Fibroblast of skin of right quadriceps (primary cell): ENCODE measurements at regions not wholly inside any gene's neighbourhood (a gene's known extent, or its start where the extent isn't known, plus 50 kb on each side); places are given as distances from the start of the nearest gene placed in this dataset.

ENCODE experiments used
- DNase-seq: peaks from one replicate; pipeline ENCODE4 v3.0.0-alpha.2; 2013

DNA sequence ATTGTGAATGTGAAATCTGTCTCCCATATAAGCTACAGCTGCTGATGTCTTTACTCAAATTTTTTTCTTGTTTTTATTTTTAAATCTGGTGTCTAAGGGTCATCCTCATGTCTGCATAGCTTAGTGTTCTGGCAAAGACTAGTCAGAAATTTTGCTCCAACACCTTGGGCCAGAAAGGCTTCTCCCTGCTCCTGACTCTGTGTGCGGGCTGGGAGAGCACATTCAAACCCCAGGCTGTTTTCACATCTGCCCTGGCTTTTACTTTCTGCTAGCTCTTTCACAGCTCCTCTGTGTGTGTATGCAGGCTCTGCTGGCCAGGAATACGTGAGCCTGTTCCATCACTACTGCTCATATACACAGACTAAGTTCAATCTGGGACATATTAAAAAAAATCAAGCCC is 102.9 kb upstream of the RIOK3 start:
- no peak for DNase-seq

DNA sequence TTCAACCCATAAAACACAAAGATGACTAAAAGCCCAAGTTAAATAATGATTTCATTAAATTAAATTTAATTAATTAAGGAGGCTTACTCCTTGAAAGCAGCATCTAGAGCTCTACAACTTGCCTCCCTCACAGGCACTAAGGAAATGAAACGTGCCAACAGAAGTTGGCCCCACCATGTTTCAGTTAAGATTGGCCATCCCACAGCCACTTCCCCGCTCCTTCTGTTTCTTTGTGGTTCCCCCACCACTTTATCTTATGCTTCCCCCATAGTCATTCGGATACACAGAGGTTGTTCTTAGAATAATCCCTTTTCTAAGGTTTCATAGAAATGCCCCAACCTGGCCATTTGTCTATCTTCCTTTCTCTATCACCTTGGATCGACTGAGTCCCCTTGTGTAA is 101.6 kb upstream of the RIOK3 start:
- DNase-seq, result no peak

DNA sequence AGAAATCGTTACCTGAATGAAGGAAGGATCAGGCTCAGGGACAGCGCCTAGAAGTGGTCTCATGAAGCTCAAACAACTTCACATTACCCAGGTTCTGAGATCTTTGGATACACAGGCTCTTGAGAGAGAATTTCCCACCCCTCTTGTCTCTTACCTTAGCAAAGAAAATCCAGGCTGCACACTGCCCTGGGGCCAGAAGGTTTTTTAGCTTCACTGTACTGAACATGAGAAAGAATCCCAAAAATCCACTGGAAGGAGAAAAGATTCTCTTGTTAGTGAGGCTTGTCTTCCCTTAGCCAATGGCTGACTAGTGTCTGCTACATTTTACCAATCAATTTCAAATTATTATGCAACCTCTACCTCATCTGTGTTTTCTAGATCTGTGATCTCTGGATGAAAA is 101.0 kb upstream of the RIOK3 start:
- no peak for DNase-seq

DNA sequence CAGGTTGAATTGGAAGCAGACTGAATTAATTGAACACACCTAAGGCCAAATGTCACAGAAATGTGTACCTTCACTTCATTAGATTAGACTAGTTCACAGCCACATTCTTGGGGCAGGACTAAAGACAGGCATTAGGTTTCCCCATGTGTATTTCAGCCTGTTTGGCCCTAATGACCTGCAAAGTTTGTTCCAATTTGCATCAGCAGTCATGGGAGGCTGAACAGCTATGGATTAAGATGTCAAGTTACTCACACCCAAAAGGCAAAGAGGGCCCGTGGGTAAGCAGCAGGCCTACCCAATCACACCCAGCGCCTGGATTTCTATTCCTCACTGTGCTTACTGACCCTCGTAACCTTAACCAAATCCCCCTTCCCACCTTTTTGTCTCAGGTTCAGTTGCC is 99.6 kb upstream of the RIOK3 start:
- no peak for DNase-seq

DNA sequence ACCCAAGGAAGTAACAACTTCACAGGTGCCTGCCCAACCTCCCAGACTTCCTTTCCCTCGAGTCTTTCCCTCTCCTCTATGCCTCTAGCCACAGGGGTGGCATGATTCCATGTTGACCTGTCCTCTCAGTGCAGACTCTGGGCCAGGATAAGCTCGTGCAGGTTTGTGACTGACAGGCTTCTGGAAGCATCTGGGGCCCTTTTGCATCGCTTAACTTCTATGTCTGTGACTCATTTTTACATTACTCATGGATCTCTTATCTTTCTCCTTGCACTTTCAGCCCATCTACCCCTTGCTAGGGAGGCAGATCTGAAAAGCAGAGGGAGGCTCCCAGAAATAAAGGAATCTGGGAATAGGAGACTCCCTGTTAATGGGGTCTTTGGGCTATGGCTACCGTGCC is 98.5 kb upstream of the RIOK3 start:
- peak; percentile 39 for DNase-seq

DNA sequence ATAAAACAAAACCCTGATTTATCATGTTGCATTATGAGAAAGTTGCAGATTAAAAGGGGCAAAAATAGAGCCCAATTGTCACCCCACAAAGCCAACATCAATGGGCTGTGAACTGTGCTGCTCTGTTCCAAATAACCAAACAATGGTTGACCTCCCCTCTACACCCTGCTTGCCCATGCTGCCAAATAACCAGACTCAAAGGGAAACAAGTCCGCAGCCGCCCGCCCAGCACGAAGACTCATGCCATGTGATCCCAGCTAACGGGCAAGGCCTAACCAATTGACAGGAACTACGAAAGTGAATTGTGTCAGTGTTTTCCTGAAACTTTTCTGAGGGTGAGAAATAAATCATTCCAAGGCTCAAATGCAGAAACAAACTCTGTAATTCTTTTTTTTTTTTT is 97.9 kb upstream of the RIOK3 start:
- no peak for DNase-seq

DNA sequence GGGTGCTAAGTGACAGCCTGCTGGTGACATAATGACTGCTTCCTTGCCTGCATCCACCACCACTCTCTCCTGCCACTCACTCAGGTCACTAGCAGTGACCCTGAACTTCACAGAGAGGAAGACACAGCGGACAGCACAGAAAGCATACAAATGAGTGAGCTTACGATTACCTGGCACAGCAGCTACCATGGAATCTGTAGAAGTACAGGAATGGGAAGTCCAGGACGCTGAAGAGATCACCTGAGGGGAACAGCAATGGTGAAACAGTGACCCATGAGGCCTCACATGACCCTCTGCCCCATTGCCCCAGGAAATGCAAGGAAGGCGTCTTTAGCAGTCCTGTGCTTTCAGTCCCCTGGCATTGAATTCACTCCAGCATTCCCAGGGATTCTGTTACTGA is 96.7 kb upstream of the RIOK3 start:
- DNase-seq, result no peak

DNA sequence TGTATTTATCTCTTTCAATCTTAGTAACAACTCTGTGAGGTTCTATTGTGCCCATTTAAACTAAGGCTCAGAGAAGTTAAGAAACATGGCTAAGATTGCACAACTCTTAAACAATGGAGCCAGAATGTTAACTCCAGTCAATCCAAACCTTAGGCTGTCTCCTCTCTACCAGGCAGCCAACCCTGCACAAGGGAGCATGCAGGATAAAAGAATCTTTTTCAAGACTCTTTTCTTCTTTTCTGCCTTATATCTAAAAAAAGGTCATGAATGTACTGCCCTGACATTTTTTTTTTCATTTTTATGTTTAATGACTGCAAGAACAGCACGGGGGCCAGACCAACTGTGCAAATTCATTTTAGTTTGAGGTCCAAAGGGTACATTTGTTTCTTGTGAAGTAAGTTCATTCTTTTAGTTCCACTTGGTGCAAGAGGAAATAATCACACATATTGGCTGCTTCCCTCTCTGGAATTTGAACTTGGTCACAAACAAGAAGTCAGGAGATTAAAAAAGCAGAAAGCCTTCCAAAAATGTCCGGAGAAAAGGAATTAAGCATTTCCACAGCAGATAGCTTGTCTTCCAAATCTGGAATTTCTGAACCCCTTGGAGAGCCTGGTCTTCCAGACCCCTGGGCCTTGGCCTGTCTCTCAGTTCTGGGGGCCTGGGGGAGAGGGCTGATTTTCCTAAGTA is 96.0 kb upstream of the RIOK3 start:
- peak; percentile 49 for DNase-seq

DNA sequence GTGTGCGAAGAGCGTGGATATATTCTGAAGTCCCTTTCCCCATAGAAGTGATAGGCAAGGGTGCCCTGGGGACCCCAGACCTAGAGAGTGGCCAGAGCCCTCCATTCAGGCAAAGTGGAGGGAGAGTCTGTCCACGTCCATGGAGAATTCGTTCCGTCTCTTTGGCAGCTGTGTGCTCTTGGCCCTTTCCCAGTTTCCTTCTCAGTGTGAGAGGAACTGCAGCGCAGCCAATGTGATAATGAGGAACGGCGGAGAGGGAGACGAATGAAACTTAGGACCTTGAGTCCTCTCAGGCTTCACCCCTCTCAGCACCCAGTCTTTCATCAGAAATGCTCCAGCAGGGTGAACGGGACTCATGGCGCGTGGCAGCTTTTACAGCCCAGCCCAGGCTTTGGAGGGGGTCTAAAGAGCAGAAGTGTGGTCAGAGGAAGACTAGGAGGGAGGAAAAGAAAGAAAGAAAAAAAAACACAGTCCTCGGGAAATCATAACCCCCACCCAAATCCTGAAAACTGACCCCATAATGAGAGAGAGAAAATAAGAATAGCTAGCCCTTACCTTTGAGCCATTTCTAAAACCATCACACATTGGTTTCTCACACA is 95.0 kb upstream of the RIOK3 start:
- peak; percentile 10 for DNase-seq

DNA sequence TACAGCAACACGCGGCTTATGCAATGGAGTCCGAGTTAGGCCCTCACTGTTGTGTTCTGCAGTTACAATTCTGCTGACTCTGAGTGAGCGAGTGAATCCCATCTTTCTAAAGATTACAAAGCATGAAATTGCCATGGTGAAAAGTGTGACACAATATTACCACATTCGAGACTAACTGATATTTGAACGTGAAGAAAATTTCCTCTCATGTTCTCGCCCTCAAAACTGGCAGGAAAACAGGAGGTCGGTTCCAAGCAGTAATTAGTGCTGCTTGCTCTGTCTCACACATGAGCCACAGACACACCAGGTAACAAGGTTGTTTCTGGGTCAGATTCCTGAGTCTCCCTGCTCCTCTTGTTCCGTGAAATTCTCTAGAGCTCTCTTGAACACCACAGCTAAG is 93.7 kb upstream of the RIOK3 start:
- no peak for DNase-seq

DNA sequence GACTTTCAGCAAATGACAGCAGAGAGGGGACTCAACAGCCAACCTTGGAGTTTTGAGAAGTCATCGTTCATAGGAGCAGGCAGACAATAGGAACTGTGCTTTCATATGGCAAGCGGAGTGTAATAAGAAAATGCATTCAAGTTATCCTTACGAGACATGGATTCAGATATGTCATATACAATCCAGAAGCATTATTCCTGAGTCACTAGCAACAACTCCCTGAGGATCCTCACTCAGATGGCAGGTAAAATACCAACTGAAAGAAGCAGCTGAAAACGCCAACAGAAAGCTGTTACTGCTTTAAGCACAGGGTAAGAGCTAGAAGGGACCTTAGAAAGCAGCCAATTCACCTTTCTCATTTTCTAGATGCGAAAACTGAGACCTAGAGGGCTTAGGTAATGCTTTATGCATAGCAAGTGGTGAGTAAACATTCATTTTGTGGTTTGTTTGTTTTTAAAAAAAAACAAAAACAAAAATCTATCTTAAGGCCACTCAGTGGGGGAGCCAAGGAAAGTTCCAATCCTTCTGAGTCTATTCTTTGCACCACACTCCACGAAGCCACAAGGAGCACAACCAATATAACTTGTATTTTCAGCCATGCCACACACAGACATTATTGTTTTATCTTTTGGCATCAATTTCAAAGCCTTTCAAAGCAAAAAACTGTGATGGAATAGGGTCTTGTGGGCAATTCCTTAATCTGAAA is 89.1 kb upstream of the RIOK3 start:
- DNase-seq, result no peak

DNA sequence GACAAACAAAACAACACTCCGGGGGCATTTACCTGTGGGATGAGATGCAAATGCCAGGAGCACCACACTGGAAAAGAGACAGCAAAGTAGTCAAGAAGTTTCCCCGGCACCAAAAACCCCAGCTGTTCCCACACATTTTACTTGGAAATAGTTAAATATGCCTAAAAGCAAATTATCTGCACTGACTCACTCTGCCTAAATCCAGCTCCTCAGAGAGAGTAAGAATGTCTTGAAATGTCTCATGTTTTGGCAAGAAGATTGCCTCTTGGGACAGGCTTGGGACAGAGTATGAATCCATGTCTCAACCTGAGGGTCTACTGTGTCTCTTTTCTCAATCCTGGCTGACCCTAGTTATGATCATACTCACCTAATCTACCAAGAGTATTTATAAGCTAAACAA is 87.5 kb upstream of the RIOK3 start:
- DNase-seq, result peak; percentile 78

DNA sequence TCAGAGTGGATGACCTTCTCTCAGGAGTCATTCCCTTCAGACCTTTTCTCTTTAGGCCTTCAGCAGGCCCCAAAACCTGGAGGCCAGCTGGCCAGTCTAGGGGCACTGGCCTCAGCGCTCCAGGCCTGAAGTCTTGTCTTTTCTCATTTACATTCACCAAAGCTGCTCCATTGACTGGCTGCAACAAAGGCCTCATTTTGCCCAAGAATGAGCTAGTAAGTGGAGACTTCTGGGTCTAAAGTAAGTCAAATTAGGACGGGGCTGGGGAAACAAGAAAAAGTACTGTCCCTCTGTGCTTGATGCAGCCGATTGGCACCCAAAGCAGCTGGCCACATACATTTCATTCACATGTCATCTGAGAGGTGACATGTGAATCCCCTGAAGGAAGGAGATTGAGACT is 83.8 kb upstream of the RIOK3 start:
- no peak for DNase-seq

DNA sequence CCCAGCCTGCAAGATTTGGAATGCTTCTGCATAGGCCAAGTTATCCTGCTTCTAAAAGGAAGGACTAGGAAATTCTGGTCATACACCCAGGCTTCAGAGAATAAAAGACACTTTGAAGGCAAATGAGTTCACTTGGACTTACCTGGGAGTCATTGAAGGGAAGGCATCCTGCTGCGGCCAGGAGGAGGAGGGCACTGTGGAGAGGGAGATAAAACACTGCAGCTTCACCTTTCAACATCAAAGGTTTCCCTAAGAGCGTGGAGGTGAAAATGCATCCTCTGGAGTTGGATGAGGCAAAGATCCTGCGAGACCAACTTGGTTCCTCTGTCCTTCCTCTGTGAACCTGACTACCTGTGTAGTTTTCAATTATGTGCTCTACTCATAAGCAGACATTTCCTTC is 79.5 kb upstream of the RIOK3 start:
- DNase-seq, result no peak

DNA sequence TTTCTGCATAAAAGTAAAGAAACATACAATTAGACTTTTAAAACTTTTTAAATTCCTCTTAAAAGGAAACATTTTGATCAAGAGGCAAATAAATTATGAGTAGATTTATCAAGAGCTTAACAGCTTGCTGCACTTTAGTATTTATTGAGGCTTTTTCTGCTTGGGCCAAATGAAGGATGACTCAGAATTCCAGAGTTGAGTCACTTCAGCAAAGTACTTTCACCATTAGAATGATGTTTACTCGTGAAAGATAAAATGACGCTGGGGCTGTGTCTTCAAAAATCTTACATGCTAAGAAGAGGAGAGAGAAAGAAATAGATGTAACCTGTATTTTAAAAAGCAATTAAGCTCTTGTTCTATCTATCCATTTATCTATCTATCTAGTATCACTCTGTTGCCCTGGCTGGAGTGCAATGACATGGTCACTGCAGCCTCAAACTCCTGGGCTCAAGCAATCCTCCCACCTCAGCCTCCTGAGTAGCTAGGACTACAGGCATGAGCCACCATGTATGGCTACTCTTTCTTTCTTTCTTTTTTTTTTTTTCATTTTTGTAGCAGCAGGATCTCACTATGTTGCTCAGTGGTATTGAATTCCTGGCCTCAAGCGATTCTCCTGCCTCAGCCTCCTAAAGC is 75.3 kb upstream of the RIOK3 start:
- DNase-seq, result peak; percentile 84

DNA sequence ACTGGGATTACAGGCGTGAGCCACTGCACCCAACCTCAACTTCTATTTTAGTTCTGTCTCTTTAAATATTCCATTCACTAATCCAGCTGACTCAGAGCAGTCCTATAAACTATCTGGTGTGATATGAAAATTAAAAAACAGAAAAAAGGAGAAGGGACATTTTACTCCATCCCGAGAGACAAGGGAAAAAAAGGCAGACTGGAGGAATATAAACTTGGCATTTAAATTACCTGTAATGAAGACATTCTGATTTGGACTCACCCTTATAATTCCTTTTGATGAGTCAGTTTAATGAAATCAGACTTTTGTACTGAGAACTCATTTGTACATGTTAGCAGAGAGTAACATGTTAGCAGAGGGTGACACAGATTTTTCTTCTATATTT is 74.8 kb upstream of the RIOK3 start:
- DNase-seq, result peak; percentile 42

DNA sequence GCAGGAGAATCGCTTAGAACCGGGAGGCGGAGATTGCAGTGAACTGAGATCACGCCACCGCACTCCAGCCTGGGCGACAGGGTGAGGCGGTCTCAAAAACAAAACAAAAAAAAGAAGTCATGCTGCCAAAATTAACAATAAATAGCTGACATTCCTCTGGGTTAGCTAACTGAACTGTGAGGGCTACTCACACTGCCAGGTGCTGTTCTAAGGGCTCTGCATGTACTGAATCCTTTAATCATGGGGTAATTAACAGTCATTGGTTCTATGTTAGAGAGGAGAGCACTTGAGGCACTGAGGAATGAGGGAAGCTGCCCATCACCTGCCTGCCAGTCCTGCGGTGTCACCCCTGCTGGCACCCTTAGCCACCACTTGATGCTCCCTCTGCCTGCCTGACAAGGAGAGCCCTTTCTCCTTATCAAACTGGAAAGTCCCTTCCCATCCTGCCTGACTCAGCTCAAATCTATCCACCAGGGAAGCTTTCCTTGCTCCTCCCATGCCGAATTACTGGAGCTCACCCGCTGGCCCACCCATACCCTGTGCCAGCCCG is 73.0 kb upstream of the RIOK3 start:
- DNase-seq, result peak; percentile 25

DNA sequence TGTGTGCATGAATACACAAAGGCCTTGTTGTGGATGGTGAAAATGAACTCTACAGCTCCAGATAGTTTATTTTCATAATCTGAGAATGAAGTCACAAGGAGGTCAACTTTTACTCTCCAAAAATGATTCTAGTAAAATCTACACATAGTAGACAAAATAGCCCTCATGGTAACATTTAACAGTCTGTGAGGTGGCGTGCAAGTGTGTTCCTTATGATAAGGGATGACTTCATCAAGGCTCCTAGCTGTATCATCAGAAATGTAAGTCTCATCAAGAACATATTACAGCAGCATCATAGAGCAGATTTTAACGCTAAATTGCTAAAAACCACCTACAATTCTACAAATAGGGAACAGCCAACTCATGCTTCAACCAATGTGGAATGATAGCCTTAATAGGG is 72.3 kb upstream of the RIOK3 start:
- DNase-seq, result no peak

DNA sequence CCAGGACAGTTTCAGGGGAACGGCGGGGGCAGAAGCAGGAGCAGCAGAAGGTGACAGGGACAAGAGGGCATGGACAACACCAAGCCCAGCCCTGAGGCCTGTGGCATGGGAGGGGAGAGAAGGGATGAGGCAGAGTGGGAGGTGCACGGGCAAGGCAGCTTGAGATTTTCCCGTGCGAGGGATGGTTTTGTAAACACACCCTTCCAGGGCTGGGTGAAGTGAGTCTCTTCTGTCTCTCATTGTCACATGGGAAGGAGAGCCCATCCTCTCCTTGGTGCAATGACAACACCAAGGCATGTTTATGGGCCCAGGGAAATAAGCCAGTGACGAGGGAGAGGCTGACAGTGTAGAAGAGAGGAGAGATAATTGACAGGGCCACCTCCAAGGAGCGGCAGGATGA is 69.6 kb upstream of the RIOK3 start:
- DNase-seq, result no peak

DNA sequence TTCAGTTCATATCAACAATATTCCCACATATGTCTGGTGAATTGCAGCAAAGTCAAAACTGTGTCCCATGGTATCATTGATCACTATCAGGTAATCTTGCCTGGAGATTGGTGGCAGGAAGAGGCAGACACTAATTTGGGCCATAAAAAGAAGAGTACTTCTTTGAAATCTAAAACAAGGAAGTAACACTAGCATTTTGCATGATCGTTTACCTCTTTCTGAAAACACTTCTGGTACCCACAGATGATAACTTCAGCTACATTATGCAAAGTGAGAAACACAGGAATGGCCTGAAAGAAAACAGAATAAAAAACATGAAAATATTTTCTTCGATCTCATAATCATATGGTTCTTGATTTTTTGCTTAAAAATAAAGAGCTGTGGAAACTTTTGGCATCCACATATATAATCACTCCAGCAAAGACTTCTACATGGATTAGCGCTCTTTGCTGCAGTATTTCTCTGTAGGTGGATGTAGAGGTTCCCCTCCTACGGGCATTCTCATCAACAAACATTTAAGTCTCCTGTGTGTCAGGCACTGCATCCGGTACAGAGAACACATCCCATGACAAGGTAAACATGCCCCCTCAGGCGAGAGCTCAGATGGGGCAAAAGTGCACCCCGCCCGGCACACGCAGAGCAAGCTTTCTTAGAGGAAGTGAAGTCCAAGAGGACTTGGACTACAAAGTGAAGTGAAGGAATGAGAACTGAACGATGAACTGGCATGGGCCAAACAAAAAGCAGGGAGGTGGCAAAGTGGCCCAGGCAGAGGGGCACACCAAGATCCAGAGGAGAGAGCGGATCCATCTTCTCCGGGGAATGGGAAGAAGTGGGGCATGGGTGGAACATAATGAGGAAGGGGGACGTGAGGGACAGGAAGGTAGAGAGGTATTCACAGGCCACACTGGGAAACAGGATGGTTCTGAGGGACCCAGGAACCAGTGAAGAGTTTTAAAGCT is 68.0 kb upstream of the RIOK3 start:
- DNase-seq, result no peak

DNA sequence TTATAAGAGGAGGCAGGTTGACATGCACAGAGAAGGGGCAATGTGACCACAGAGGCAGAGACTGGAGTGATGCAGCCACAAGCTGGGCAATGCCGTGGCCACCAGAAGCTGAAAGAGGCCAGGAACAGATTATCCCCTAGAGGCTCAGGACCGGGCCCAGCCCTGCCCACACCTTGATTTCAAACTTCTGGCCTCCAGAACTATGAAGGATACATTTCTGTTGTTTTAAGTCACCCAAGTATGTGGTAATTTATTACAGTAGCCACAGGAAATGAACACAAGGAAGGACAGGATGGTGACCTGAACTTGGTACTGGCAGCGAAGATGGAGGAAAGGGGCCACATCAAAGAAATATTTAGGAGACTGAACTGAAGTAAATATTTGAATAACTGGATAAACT is 66.8 kb upstream of the RIOK3 start:
- DNase-seq, result no peak

DNA sequence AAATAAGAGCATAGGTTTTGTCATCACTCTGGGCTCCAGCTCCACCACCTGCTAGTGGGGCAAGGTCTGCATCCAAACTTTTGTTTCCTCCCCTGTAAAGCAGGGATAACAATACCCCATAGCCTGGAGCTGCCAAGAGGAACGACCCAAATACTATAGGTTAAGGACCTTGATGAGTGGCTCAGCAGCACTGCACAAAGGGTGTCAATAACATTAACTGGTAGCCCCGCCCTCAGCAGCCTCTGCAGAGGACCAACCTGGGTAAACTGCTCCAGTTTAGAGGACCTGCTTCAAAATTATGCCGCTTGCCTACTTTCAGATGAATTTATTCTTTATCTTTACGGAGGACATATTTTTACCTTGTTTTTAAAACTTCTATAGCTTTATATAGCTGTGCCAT is 65.8 kb upstream of the RIOK3 start:
- DNase-seq, result no peak

DNA sequence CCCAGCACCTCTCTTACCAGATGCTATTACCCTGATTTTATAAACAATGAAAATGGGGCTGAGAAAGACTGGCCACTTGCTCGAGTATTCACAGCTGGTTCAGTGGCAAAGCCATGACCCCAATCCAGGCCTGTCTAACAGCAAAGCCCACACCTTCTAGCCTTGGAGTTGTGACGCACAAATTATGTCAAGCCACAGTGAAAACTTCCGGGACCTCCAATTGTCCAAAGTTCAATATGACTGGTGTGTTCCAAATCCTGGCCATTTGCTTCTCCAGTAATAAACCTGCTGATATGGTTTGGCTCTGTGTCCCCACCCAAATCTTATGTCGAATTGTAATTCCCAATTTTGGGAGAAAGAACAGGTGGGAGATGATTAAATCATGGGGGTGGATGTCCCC is 64.7 kb upstream of the RIOK3 start:
- no peak for DNase-seq
